CD4-positive, alpha-beta T cell treated with Interleukin-1 beta for 1 hour (primary cell): ENCODE measurements at regions not wholly inside any gene's neighbourhood (a gene's known extent, or its start where the extent isn't known, plus 50 kb on each side); places are given as distances from the start of the nearest gene placed in this dataset.
A peak's percentile ranks its signal among the peaks of the same experiment; 100 is the strongest.

Experiments used
- DNase-seq, 2 donors: peaks; one replicate each; pipeline ENCODE4 v3.0.0-alpha.2; 2020 to 2022

DNA sequence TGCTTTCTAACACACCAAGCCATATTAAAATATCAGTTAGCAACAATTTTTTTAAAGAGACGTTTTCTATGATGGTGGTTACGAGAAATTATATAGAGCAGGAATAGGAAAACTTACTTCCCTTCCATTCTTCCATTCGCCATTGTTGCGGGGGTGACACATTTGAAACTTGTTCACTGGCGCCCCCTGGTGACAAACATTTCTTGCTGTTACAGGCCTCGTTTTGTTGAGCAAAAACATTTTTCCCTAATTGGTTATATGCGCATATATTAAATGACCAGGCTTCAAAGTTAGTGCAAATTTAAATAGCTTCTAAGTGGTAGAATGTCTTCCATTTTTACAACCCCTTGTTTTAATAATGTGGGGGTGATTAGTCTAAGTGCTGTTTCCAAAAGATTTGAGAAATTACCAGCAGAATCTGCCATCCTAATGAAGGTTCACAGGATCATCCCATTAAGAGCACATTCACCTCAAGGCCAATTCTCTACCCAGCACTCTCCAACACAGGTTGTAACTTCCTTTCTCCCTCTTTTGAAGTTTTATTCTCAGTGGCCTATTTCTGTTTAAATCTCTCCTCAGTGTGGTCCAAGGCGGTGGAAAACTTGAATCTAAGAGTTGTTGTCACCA is 1124.7 kb downstream of the FLRT2 start:
- peak in 1 of 2 donors; percentile 11 for DNase-seq

DNA sequence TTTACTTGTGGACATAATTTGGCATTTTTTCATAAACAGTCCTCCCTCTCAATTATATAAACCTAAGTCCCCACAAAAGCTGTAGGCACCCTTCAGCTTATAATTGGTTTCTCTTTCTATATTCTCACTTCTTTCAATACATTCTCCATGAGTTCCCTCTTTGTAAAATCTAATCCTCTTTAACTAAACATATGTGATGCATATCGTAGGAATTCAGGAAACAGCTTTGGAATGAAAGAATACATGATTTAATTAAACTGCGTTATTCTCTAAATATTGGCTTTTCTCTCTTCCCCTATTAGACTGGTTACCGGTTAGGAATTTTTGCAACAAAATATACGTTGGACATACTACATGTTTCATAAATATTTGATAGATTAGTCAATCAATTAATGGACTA is 1122.6 kb downstream of the FLRT2 start:
- no peak for DNase-seq

DNA sequence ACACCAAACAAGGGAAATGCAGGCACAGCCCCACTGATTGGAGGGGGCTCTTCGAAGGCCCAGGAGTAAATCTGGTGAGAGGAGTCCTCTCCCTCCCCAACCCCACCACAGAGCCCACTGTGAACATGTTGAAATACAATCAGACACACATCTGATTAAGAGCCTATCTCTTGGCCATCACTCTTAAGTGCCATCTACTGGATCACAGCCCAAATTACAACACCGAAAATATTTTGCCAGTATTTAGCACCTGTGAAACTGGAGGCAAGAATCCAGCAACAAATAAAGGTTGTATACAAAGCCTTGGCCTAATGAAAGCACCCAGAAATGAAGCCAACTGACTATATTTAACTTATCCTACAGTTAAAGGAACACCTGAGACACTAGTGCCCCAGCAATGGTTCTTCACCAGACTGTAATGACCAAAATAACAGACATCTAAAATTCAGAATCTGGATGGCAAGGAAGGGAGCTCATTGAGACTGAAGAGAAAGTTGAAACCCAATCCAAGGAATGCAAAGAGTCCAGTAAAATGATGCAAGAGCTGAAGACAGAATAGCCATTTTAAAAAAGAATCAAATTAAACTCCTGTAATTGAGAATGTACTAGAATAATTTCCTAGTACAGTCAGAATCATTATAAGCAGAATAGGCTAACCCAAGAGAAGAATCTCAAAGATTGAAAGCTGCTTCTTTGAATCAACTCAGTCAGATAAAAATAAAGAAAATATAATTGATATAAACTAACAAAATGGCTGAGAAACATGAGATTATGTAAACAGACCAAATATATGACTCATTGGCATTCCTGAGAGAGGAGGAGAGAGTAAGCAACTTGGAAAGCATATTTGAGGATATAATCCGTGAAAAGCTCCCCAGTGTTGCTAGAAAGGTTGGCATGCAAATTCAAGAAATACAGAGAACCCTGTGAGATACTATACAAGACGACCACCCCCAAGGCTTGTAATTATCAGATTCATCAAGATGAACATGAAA is 1117.0 kb downstream of the FLRT2 start:
- no peak for DNase-seq

DNA sequence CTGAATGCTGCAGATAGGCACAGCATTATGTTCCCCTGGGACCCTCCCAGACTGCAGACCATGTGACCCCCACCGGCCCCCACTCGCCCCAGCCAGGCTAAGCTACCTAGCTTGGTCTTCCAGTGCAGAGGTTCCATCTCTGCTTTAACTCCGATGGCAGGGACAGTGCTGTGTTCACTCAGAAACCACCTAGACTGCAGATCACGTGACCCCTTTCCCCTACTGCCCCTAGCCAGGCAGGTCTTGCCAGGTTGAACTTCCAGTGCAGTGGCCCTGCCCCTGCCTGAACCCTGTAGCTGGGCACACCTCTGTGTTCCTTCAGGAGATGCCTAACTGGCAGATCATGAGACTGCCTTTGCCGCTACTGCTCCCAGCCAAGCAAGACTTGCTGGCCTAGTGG is 1116.2 kb downstream of the FLRT2 start:
- DNase-seq, result no peak

DNA sequence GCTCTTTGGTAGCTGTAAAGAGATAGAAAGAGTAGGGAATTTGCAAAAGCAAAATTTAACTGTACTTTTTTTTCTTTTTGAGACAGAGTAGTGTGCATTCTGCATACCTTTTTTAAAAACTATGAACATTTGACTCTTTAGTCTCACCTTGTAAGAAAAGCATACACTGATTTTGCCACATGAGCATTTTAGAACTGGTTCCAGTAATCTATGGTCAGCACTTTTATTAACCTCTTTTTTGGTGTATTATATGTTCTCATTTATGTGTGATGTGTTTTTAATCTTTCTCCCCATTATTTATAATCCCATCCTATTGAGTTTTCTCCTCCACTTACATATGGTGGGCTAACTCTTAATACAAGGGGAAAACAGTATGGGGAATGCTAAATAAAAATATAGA is 1111.4 kb downstream of the FLRT2 start:
- DNase-seq, result no peak

DNA sequence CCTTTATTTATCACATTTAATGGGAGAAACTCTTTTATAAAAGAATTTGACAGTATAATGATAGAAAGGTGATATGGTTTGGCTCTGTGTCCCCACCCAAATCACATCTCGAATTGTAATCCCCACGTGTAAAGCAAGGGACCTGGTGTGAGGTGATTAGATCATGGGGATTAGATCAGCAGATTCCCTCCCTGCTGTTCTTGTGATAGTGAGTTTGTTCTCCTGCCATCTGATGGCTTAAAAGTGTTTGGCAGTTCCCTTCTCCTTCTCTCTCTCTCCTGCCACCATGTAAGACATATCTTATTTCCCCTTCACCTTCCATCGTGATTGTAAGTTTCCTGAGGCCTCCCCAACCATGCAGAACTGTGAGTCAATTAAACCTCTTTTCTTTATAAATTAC is 1110.3 kb downstream of the FLRT2 start:
- no peak for DNase-seq

DNA sequence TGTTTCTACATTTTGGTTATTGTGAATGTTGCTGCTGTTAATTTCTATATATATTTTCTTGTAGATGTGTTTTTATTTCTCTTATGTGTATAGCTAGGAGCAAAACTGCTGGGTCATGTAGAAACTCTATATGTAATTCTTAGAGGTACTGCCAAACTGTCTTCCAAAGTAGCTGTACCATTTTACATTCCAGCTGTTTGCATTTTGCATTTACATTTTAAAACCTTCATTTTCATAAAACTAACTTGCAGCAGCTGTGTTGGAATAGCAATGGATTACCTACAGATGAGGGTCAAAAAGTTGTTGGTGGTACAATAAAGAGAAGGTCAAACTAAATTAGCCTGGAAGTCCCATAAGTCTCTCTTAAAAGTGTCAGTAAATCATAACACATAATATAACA is 1109.7 kb downstream of the FLRT2 start:
- no peak for DNase-seq

DNA sequence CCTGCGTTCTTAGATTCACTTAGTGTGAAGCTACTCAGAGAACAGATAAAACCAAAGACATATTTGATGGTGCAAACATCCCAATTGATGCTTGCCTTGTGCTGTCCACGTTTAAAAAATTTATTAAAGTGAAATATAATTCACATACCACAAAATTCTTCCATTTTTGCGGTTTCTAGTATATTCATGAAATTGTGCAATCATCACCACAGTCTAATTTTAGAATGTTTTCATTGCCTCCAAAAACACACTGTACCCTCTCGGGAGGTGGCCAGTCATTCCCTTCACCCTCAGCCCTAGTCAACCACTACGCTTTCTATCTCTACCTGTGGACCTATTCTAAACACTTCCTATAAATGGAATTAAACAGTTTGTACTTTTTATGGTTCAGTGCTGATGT is 1109.2 kb downstream of the FLRT2 start:
- no peak for DNase-seq

DNA sequence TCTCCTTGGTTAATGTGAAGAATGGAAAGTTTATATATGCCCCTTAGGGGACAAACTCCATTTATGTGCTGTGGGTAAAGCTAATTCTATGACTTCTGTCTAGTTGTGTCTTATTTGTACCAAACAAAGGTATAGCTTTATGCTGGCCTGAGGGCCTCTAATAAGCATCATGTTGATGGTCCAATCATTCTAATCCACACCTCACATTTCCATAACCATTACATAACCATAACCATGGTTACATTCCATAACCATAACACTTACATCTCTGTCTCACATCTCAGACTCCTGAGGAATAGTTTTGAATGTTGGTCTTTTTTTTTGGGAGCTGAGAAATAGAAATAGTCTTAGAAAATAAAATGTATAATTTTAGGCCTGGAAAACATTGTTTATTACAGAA is 1097.1 kb downstream of the FLRT2 start:
- DNase-seq, result no peak

DNA sequence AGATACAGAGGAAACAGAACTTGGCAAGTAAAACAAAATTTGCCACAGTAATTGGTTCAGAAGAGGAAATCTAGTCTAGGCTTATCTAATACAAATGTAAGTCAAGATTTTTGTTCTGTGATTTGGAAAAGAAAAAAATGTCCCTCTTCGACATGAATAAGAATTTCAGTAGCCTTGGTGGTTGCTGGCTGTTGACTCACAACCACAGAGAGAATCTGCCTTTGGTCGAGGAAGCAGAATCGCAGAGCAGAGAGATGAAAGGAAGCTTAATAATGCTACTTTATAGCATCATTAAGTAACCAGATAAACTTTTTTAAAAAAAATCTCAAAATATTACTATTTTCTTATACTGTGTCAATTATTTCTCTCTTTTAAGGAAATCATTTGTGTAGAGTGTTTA is 1096.6 kb downstream of the FLRT2 start:
- no peak for DNase-seq

DNA sequence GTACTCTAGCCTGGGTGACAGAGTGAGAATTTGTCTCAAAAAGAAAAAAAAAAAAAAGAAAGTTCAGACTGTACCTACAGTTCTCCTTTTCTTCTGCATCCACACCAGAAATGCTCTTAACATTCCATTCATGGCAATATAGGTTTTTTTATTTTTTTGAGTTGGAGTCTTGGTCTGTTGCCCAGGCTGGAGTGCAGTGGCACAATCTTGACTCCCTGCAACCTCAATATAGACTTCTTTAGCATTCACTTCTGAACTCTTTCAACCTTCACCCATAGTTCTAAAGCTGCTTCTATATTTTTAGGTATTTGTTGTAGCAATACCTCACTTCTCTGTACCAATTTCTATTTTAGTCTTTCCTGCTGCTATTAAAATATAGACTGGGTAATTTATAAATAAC is 1095.7 kb downstream of the FLRT2 start:
- no peak for DNase-seq

DNA sequence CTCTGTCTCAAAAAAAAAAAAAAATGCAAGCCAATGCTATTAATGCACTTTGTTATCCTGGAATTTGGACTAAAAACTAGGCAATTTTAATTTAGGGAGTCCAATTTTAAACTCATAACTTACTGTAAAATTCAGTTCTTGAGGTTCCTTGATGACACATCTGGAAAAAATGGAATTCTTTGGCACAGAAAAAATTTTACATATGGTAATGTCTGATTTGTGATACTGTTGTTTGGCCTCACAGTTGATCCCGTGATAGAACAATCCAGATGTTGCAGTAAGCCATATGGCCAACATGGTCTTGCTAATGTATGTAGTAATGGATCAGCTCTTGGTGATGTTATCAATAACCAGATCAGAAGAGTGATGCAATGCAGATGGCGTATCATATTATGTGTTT is 1089.8 kb downstream of the FLRT2 start:
- DNase-seq, result no peak

DNA sequence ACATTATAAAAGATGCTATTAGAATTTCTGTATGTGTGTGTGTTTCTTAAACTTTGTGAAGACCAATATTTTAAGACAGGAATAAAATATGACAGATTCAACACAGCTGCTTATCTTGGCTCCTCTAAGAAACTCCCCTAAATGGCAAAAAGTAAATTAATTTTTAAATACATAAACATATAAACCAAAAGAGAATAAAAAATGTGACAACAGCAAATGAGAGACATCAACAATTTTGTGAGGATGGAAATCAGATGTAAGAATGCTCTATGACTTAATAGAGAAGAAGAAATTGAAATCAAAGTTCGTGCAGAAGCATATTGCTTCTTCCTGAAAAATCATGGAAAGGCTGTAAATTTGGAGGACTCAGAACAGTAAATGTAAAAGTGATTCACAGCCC is 1083.8 kb downstream of the FLRT2 start:
- DNase-seq, result no peak

DNA sequence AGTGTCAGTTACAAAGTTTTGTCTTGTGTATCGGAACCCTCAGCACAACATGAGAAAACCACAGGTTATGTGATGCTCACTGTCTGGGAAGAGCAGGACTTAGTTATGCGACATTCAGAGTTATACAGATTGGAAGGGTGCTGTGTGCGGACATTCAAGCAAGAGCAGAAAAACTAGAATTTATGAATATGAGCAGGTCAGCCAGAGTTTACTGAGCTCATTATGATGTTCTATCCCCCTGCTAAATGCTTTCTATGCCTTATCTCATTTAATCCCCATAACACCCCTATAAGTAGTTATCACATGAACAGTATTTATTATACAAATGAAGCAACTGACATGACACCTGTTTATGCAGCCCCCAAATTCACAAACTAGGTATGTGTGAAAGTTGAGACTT is 1083.2 kb downstream of the FLRT2 start:
- DNase-seq, result no peak

DNA sequence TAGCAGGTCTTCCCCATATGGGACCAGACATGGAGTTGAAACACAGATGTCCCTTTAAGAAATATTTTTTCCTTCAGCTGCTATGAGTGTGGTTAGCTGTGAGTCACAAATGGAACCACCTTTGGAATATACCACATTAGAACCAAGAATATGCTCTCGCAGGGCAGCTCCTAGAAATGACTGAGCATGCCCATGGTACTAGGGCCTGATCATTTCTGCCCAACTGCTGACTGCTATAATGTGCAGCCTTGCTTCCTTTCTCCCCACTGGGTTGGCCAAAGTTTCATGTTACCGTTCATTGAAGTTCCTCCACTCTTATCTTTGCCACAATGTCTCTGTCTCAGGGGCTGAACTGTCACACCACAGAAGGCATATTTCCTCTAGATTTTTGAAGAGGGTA is 1074.6 kb downstream of the FLRT2 start:
- no peak for DNase-seq

DNA sequence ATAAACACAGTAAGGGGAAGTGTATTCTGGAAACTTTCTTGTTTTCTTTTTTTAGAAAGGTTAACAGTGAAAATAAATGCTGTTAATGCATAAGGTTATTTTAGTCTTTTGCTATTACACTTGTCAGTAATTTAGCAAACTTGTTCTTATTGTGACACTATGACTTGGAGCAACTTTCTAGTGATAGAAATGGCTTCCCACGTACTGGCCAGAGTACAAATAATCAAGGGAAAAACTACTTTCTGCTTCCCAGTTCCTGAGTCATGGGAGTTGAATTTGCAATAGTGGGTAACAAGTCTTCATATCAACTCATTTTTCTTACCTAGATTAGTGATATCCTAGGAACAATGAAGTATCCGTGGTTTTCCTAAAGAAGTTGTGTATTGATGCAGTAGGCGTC is 1072.3 kb downstream of the FLRT2 start:
- no peak for DNase-seq

DNA sequence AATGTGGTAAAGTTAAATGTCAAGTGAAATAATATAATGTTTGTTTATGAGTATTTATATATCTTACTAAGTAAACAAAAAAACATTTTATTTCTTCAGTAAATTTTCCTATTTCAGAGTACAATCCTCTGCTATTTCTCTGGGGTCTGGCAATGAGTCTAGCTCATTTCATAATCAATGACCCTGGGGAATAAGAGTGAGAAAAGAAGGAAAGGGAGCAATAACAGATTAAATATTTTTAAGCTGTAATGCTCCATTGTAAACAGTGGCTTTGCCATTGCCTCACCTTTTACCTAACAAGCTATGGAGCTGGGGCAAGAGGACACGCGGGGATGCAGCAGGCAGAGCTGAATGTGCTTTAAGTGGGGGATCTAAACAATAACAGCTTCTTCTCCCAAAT is 1071.9 kb downstream of the FLRT2 start:
- DNase-seq, result no peak

DNA sequence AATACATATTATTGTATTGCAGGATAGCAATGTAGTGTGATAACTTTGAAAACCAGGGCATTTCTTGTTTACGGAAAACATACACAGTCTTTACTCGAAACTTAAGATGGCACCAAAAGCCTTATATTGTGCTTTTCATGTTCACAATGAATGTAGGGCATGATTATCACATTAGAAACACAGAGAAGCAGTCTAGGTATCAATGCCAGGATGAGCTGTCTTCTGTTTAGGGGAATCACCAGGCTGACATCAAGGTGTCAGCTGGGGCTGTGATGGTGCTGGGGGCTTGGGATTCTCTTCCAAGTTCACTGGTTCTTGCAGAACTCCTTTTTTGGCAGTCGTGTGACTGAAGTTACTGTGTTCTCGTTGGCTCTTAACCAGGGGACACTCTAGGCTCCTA is 1067.3 kb downstream of the FLRT2 start:
- no peak for DNase-seq

DNA sequence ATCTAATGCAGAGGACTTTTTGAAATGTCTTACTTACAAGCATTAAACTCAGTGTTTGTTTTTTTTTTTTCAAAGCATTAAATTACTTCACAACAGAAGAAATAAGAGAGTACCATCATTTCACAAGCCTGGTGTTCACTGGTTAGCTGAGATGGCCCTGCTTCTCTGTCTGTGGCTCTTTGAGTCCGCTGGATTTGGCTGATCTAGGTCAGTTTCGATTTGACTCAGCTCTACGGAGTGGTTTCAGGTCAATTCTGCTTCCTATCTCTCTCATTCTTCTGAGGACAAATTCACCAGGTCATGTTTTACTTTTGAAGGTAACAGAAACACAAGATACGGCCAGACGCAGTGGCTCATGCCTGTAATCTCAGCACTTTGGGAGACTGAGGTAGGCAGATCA is 1066.1 kb downstream of the FLRT2 start:
- DNase-seq, result no peak

DNA sequence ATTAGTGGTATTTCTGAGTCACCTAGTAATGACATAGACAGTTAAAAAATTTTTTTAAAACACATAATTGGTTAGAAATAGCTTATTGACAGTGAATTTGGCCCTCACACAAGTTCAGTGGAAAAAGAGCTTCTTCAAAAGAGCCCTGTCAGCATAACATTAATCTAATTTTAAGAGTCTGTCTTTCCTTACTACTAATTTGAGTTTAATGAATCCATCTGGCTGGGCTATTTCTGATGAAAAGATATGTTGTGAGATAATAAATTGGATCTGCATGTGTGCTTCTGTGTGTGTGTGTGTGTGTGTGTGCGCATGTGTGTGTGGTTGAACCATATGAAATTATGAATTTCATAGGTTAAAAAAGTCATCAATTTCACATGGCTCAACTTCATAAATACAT is 1045.2 kb downstream of the FLRT2 start:
- DNase-seq, result no peak

DNA sequence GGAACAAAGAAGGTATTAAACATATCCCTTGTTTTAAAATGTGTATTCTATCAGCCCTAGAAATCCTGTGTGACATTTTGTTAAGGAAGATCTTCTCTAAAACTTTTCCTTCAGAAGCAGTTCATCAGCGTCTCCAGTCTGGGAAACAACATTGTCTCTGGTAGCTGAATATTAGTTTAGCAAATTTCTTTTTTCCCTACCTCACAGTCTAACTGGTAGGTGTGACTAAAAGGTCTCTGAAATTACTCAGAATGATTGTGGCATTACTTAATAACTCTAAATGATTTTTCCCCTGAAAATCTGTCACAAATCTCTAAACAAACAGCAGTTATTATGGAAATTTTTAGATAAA is 1044.8 kb downstream of the FLRT2 start:
- DNase-seq, result no peak

DNA sequence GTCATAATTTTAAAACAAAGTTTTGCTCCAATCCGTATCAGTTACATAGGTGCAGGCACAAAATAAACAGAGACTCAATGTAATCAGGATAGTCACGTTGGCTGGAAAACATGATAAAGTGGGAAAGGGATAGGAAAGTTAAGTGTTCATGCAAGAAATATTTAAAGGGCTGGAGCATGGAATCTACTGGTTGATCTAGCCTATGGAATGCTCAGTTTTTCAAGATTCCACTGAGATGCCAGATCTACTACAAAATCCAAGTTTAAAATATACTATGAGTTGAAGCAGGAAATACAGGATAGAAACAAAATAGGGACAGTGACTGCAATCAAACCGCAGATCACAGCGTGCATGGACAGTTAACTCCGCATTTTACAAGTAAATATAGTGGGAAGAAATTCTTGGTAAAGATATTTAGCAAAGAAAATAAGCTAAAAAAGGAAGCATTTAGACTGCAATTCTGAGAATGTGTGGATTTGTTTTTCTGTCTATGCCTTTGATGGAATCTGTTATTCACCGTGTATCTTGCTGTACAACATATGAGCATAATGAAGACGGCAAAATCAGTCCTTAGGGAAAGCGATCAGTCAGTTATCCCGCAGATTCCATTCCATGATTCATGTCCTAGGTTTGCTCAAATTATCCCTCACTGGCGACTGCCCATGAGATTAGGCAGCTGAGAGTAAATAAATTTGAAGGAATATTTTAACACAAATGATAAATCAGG is 1044.3 kb downstream of the FLRT2 start:
- no peak for DNase-seq

DNA sequence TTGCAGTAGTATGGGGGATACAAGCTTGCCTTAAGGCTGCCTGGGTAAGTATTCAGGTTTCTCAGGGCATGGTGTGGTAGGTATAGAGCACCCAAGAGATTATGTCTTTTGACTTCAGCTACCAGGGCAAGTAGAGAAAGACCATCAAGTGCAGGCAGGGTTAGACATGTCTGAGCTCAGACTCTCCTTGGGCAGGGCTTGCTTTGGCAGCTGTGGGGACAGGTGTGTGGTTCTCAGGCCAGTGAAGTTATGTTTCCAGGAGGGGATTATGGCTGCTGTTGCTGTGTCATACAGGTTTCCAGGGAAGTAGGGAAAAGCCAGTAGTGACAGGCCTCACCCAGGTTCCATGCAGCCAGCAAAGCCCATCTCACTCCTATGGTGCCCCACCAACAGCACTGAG is 1040.4 kb downstream of the FLRT2 start:
- no peak for DNase-seq

DNA sequence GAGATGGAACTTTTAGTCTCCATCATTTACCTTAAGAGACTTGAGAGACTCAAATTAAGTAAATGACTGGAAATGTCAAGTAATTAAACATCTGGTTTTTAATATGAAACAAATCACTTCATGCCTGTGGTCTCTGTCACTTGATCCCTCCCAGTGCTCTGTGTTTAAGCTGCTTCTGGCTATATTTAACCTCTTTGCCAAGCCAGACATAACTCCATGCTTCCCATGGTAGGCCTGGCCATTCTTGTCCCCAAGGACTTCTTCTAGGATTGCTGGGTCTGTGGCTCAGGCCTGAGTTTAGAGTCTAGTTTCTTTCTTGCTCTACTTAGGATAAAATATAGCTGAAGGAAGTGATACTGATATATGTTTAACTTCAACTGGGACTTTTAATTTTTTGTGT is 1013.6 kb downstream of the FLRT2 start:
- DNase-seq, result no peak
